Activated CD4-positive, alpha-beta T cell treated with anti-CD3 and anti-CD28 coated beads, Interleukin-2, amount 50 U/mL, for 4 hours (primary cell): ENCODE measurements at regions not wholly inside any gene's neighbourhood (a gene's known extent, or its start where the extent isn't known, plus 50 kb on each side); places are given as distances from the start of the nearest gene placed in this dataset.
"Not testable (repeated sequence)": the region's sequence is repeated elsewhere in the genome, so short reads cannot be mapped to it uniquely, and the experiment has no call there.

Experiments used
- DNase-seq, 2 experiments: peaks; one replicate each; pipeline ENCODE4 v3.0.0-alpha.2; 2020

GRCh38 chr4:11996581-11996980 lies 567.9 kb upstream of the HS3ST1 start:
- not testable (repeated sequence) for DNase-seq

- DNase-seq = no peak
Observed at GRCh38 chr4:11976726-11977263, 548.1 kb upstream of the HS3ST1 start.

- DNase-seq = no peak
Observed at GRCh38 chr4:11973270-11973669, 544.6 kb upstream of the HS3ST1 start.

GRCh38 chr4:11970754-11971153 lies 542.1 kb upstream of the HS3ST1 start:
- no peak for DNase-seq

- no peak for DNase-seq
Observed at GRCh38 chr4:11966782-11967181, 538.1 kb upstream of the HS3ST1 start.

GRCh38 chr4:11954093-11954492 lies 525.4 kb upstream of the HS3ST1 start:
- DNase-seq = no peak

- no peak for DNase-seq
Observed at GRCh38 chr4:11949355-11949754, 520.7 kb upstream of the HS3ST1 start.

GRCh38 chr4:11947629-11948028 lies 518.9 kb upstream of the HS3ST1 start:
- not testable (repeated sequence) for DNase-seq

GRCh38 chr4:11937941-11938340 lies 509.2 kb upstream of the HS3ST1 start:
- DNase-seq = no peak

GRCh38 chr4:11931266-11931820 lies 502.6 kb upstream of the HS3ST1 start:
- DNase-seq = no peak

GRCh38 chr4:11929080-11929479 lies 500.4 kb upstream of the HS3ST1 start:
- no peak for DNase-seq

- DNase-seq = no peak
Observed at GRCh38 chr4:11919316-11919715, 490.6 kb upstream of the HS3ST1 start.

GRCh38 chr4:11914406-11914805 lies 485.7 kb upstream of the HS3ST1 start:
- DNase-seq = no peak

- no peak for DNase-seq
Observed at GRCh38 chr4:11912886-11913285, 484.2 kb upstream of the HS3ST1 start.

- DNase-seq = no peak
Observed at GRCh38 chr4:11910812-11911211, 482.1 kb upstream of the HS3ST1 start.

- no peak for DNase-seq
Observed at GRCh38 chr4:11908712-11909111, 480.0 kb upstream of the HS3ST1 start.

GRCh38 chr4:11908205-11908604 lies 479.5 kb upstream of the HS3ST1 start:
- no peak for DNase-seq

- DNase-seq = no peak
Observed at GRCh38 chr4:11904846-11905739, 476.4 kb upstream of the HS3ST1 start.

- no peak for DNase-seq
Observed at GRCh38 chr4:11904117-11904535, 475.4 kb upstream of the HS3ST1 start.

- DNase-seq = no peak
Observed at GRCh38 chr4:11901089-11901488, 472.4 kb upstream of the HS3ST1 start.

GRCh38 chr4:11900359-11900758 lies 471.7 kb upstream of the HS3ST1 start:
- DNase-seq = no peak

GRCh38 chr4:11898796-11899195 lies 470.1 kb upstream of the HS3ST1 start:
- DNase-seq = no peak

GRCh38 chr4:11895766-11896165 lies 467.1 kb upstream of the HS3ST1 start:
- no peak for DNase-seq

GRCh38 chr4:11894977-11895376 lies 466.3 kb upstream of the HS3ST1 start:
- no peak for DNase-seq
